ENCODE measurements at regions not wholly inside any gene's neighbourhood (a gene's known extent, or its start where the extent isn't known, plus 50 kb on each side); places are given as distances from the start of the nearest gene placed in this dataset.

- no peak for DNase-seq (ENCODE audit: low read depth)
- TF ChIP-seq CTCF (conservative IDR thresholded peaks at IDR 0.05; ENCODE audit: low read length): no peak
- no peak overlapping the region for H3K4me3 ChIP-seq (ENCODE audit: low read length)
Observed at GRCh38 chr1:182274618-182275017, 117.0 kb downstream of the GLUL start.

GRCh38 chr1:182270731-182271130 lies 120.9 kb downstream of the GLUL start:
- H3K4me3 ChIP-seq (ENCODE audit: low read length): no peak overlapping the region
- DNase-seq (ENCODE audit: low read depth): no peak
- no peak for TF ChIP-seq CTCF (conservative IDR thresholded peaks at IDR 0.05; ENCODE audit: low read length)

GRCh38 chr1:182269097-182269496 lies 122.5 kb downstream of the GLUL start:
- H3K4me3 ChIP-seq (ENCODE audit: low read length): no peak overlapping the region
- no peak for DNase-seq (ENCODE audit: low read depth)
- TF ChIP-seq CTCF (conservative IDR thresholded peaks at IDR 0.05; ENCODE audit: low read length): no peak

- H3K4me3 ChIP-seq (ENCODE audit: low read length): no peak overlapping the region
- TF ChIP-seq CTCF (conservative IDR thresholded peaks at IDR 0.05; ENCODE audit: low read length): no peak
- DNase-seq (ENCODE audit: low read depth): no peak
Observed at GRCh38 chr1:182268669-182269068, 122.9 kb downstream of the GLUL start.

GRCh38 chr1:182264185-182264584 lies 127.4 kb downstream of the GLUL start:
- no peak overlapping the region for H3K4me3 ChIP-seq (ENCODE audit: low read length)
- no peak for TF ChIP-seq CTCF (conservative IDR thresholded peaks at IDR 0.05; ENCODE audit: low read length)
- no peak for DNase-seq (ENCODE audit: low read depth)

- TF ChIP-seq CTCF (conservative IDR thresholded peaks at IDR 0.05; ENCODE audit: low read length): no peak
- DNase-seq (ENCODE audit: low read depth): no peak
- no peak overlapping the region for H3K4me3 ChIP-seq (ENCODE audit: low read length)
Observed at GRCh38 chr1:182263706-182264105, 127.9 kb downstream of the GLUL start.

GRCh38 chr1:182262425-182262824 lies 129.2 kb downstream of the GLUL start:
- no peak for DNase-seq (ENCODE audit: low read depth)
- no peak for TF ChIP-seq CTCF (conservative IDR thresholded peaks at IDR 0.05; ENCODE audit: low read length)
- no peak overlapping the region for H3K4me3 ChIP-seq (ENCODE audit: low read length)

Measured in AG10803 (cell line).